ENCODE measurements at regions not wholly inside any gene's neighbourhood (a gene's known extent, or its start where the extent isn't known, plus 50 kb on each side); places are given as distances from the start of the nearest gene placed in this dataset.
"Not testable (repeated sequence)": the region's sequence is repeated elsewhere in the genome, so short reads cannot be mapped to it uniquely, and the experiment has no call there.

- not testable (repeated sequence) for DNase-seq (ENCODE audit: low read depth in 1 of 2, low spot score in 1 of 2); H3K4me3 ChIP-seq (replicated peaks; ENCODE audit: insufficient read depth, low read length); H3K27ac ChIP-seq (replicated peaks); H3K27me3 ChIP-seq (ENCODE audit: insufficient read depth, poor library complexity, severe bottlenecking)
Observed at GRCh38 chr18:2247101-2247500, 324.2 kb downstream of the METTL4 start.

- Histone ChIP-seq H3K27me3 (ENCODE audit: insufficient read depth, poor library complexity, severe bottlenecking) (no peaks in the 10 kb centered on the region), H3K27ac (replicated peaks) (no peak overlapping the region), H3K4me3 (replicated peaks; ENCODE audit: insufficient read depth, low read length) (no peak overlapping the region)
- no peak for TF ChIP-seq CTCF (IDR thresholded peaks at IDR 0.05; ENCODE audit: insufficient read depth, low read length)
- TF ChIP-seq REST (IDR thresholded peaks at IDR 0.05; ENCODE audit: insufficient replicate concordance, low read depth): no peak
- TF ChIP-seq SPI1 (IDR thresholded peaks at IDR 0.05; ENCODE audit: borderline replicate concordance, low read depth): no peak
- TF ChIP-seq GABPA (IDR thresholded peaks at IDR 0.05; ENCODE audit: low read depth): no peak
- no peak for TF ChIP-seq POLR2AphosphoS5 (IDR thresholded peaks at IDR 0.05; ENCODE audit: low read depth)
- DNase-seq (ENCODE audit: low read depth in 1 of 2, low spot score in 1 of 2): no peak
Observed at GRCh38 chr18:2254977-2255376, 316.3 kb downstream of the METTL4 start.

GRCh38 chr18:2256577-2256976 lies 314.7 kb downstream of the METTL4 start:
- H3K27ac ChIP-seq (replicated peaks): no peak overlapping the region
- TF ChIP-seq GABPA (IDR thresholded peaks at IDR 0.05; ENCODE audit: low read depth): no peak
- peak; percentile 92 for TF ChIP-seq SPI1 (IDR thresholded peaks at IDR 0.05; ENCODE audit: borderline replicate concordance, low read depth)
- TF ChIP-seq POLR2AphosphoS5 (IDR thresholded peaks at IDR 0.05; ENCODE audit: low read depth): no peak
- no peak overlapping the region for H3K4me3 ChIP-seq (replicated peaks; ENCODE audit: insufficient read depth, low read length)
- DNase-seq (ENCODE audit: low read depth in 1 of 2, low spot score in 1 of 2): peak in 1 of 2 experiments; percentile 65
- no peaks in the 10 kb centered on the region for H3K27me3 ChIP-seq (ENCODE audit: insufficient read depth, poor library complexity, severe bottlenecking)

- TF ChIP-seq SPI1 (IDR thresholded peaks at IDR 0.05; ENCODE audit: borderline replicate concordance, low read depth): no peak
- TF ChIP-seq CTCF (IDR thresholded peaks at IDR 0.05; ENCODE audit: insufficient read depth, low read length): no peak
- TF ChIP-seq POLR2AphosphoS5 (IDR thresholded peaks at IDR 0.05; ENCODE audit: low read depth): no peak
- no peak for TF ChIP-seq GABPA (IDR thresholded peaks at IDR 0.05; ENCODE audit: low read depth)
- no peak overlapping the region for H3K4me3 ChIP-seq (replicated peaks; ENCODE audit: insufficient read depth, low read length)
- H3K27me3 ChIP-seq (ENCODE audit: insufficient read depth, poor library complexity, severe bottlenecking): no peaks in the 10 kb centered on the region
- H3K27ac ChIP-seq (replicated peaks): no peak overlapping the region
- no peak for DNase-seq (ENCODE audit: low read depth in 1 of 2, low spot score in 1 of 2)
Observed at GRCh38 chr18:2258954-2259353, 312.4 kb downstream of the METTL4 start.

- TF ChIP-seq CTCF (IDR thresholded peaks at IDR 0.05; ENCODE audit: insufficient read depth, low read length) (no peak), POLR2AphosphoS5 (IDR thresholded peaks at IDR 0.05; ENCODE audit: low read depth) (no peak), REST (IDR thresholded peaks at IDR 0.05; ENCODE audit: insufficient replicate concordance, low read depth) (no peak), GABPA (IDR thresholded peaks at IDR 0.05; ENCODE audit: low read depth) (no peak), SPI1 (IDR thresholded peaks at IDR 0.05; ENCODE audit: borderline replicate concordance, low read depth) (no peak)
- Histone ChIP-seq H3K27ac (replicated peaks) (no peak overlapping the region), H3K27me3 (ENCODE audit: insufficient read depth, poor library complexity, severe bottlenecking) (peaks cover 6% of the 10 kb centered on the region), H3K4me3 (replicated peaks; ENCODE audit: insufficient read depth, low read length) (no peak overlapping the region)
- DNase-seq (ENCODE audit: low read depth in 1 of 2, low spot score in 1 of 2): no peak
Observed at GRCh38 chr18:2263303-2263890, 307.9 kb downstream of the METTL4 start.

Measured in HL-60 (cell line).